HCEC 1CT (cell line): ENCODE measurements at regions not wholly inside any gene's neighbourhood (a gene's known extent, or its start where the extent isn't known, plus 50 kb on each side); places are given as distances from the start of the nearest gene placed in this dataset.
"Not testable (repeated sequence)": the region's sequence is repeated elsewhere in the genome, so short reads cannot be mapped to it uniquely, and the experiment has no call there.

Source experiments
- DNase-seq: peaks from one replicate; pipeline ENCODE4 v3.0.0-alpha.2; 2017

DNA sequence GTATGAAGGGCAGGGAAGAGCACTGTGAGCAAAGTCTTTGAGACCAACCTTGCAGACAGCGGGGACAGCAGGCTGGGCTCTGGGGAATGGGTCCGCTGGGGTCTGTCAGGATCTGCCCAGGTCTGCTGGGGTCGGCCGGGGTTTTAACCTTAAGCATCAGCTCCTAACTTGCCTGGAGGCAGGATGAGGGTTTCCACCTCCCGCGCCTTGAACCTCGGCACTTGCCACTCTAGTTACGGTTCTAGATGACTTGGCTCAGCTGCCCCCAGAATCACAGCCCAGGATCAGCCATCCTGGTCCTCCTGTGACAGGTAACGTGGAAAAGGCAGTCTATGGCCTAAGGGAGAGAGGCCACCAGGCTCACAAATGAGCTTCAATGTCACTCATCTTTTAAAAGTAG is 50.4 kb upstream of the CACUL1 start:
- DNase-seq, result no peak

- no peak for DNase-seq
These were observed 52.9 kb upstream of the CACUL1 start for GRCh38 chr10:118807512-118808305.

- DNase-seq, result no peak
These were observed 54.0 kb upstream of the CACUL1 start for GRCh38 chr10:118808601-118809356.

GRCh38 chr10:118809357-118810220 is 54.8 kb upstream of the CACUL1 start:
- DNase-seq, result no peak

- DNase-seq, result no peak
These were observed 56.2 kb upstream of the CACUL1 start for GRCh38 chr10:118810796-118811505.

DNA sequence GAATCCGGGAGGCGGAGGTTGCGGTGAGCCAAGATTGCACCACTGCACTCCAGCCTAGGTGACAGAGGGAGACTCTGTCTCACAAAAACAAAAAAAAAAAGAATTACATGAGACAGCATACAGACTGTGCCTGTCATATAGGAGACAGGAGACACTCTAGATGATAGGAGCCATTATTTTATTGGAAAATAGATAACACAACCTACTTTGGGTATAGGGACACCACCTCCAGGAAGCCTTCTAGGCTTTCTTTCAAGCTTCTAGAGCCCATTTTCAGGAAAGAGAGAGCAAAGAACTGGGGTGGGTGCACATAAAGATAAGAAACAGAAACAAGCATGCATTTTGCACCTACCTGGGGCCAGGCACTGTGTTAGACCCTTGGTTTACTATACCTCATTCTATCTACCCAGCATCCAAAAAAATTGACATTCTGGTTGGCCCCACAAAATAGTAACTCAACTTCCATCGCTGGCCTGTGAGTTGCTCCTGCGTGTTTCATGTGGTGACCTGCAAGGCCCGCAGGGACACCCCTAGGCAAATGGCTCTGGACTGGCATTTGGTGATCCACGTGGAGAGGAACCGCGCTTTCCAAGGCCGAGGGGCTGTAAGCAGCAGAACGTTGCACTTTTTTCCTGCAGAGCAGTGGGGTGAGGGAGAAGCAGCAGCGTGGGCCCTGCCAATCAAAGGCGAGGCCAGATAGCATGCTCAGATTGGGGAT is 57.1 kb upstream of the CACUL1 start:
- DNase-seq, result no peak

GRCh38 chr10:118812393-118812740 is 57.6 kb upstream of the CACUL1 start:
- no peak for DNase-seq

DNA sequence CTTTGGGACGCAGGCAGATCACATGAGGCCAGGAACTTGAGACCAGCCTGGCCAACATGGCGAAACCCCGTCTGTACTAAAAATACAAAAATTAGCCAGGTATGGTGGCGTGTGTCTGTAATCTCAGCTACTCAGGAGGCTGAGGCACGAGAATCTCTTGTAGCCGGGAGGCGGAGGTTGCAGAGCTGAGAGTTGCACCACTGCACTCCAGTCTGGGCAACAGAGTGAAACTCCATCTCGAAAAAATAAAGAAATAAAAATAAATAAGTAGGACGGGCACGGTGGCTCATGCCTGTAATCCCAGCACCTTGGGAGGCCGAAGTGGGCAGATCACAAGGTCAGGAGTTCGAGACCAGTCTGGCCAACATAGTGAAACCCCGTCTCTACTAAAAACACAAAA is 58.2 kb upstream of the CACUL1 start:
- not testable (repeated sequence) for DNase-seq

- DNase-seq, result no peak
These were observed 61.9 kb upstream of the CACUL1 start for GRCh38 chr10:118816471-118817168.

- DNase-seq, result no peak
These were observed 62.7 kb upstream of the CACUL1 start for GRCh38 chr10:118817328-118818068.

DNA sequence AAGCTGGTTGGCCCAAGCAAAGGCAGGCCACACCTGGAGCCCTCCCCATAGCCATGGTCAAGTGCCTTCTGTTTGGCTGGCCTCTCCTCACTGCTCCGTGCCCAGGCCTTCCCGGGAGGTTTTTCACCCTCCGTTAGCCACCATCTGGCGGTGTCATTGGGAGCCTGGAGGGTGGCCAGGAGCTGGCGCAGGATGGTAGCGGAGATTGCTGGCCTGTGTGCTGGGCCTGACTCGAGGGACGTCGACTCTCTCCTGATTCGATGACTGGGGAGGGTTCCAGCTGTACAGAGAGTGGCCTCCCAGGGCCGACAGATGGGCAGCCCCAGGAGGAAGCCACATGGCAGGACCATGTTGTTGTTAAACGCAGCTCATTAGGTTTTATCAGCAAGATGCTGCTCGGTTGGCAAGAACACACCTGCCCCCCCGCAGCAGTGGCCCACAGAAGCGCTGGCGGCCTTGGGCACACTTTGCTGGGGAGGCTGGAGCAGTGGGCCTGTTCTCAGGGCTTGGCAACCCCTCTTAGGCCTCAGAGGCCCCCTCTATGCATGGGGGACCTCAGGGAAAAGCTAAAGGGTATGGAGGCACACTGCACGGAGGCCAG is 64.0 kb upstream of the CACUL1 start:
- no peak for DNase-seq

DNA sequence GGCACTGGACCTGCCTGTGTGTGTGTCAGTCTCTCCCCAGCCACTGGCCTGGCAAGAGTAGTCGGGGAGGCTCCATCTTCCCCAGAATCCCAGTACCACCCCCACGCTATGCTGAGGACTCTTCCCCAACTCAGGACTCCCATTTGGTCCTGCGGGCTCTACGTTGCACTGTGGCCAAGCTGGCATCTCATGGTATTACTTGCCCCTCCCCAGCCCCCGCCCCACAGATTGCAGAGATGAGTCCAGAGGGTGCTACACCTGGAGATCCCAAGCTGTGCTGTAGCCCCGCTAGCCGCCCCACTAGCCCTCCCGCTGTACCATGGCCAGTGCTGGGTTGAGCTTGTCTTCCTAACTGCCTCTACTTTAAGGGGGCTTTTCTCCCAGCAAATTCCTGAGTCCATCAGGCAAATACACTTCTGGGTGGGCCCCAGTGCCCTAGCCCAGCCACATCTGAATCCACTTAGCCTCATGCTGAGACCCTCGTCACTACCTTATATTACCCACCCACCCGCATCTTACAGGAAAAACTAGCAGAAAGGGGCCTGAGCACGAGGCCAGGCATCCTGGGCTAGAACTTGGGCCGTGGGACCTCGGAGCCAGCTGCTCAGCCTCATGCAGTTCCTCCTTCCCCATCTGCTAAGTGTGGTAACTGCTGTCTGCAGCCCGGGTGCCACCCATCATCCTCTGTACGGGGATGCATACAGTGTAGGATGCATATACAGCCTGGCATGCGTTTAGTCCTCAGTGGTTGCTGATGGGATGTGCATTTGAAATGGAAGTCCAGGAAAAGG is 65.8 kb upstream of the CACUL1 start:
- no peak for DNase-seq

DNA sequence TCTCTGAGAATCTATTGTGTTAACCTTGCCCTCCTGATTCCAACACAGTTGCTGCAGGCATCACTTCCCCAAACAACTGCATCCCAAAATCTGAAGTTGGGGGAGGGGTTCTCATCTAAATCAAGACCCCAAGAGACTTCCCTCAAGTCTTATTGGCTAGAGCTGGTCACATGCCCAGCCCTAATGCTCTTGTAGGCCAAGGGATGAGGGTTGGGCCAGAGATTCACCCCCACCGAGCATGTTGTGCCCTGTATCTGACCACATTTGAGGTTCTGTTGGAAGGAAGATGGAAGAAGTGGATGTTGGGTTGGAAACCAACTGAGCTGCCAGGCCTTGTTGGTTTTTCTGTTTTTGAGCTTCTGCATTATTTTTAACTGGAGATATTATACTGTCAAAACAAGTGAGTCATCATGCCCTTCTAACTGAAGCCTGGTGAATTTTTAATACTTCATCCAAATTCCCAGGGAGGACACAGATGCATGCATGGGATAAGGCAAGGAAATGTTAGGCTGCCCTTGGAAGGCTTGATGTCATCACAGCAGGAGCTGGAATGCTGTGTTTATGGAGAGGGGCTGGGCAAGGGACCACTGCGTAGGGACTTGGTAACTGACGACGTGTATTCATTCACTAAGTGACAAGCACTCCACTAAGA is 68.6 kb upstream of the CACUL1 start:
- DNase-seq, result no peak

- no peak for DNase-seq
These were observed 72.3 kb upstream of the CACUL1 start for GRCh38 chr10:118827053-118827452.

- DNase-seq, result no peak
These were observed 72.8 kb upstream of the CACUL1 start for GRCh38 chr10:118827466-118828155.

DNA sequence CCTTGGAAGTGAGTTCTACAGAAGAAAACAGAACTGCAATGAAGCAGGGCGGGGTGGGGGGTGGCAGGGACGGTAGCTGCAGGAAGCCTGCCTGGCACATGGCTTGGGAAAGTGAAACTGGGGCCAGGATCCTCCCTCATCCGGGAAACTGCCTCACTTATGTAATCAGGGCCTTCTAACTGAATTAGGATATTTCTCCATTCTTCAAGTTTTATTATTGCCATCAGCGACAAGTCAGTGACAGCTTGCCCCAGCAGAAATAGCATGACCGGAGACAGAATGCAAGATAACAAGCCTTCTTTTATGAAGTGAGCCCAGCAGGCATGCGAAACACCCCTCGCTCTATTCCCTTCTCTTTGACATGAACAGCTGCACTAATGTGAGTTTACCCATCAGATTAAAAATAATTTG is 77.5 kb upstream of the CACUL1 start:
- peak; percentile 11 for DNase-seq

GRCh38 chr10:118834370-118834769 is 79.6 kb upstream of the CACUL1 start:
- DNase-seq, result not testable (repeated sequence)

- DNase-seq, result peak; percentile 26
These were observed 81.0 kb upstream of the CACUL1 start for GRCh38 chr10:118835682-118836326.
